BJ (cell line): ENCODE measurements at regions not wholly inside any gene's neighbourhood (a gene's known extent, or its start where the extent isn't known, plus 50 kb on each side); places are given as distances from the start of the nearest gene placed in this dataset.
A peak's percentile ranks its signal among the peaks of the same experiment; 100 is the strongest.
"Not testable (repeated sequence)": the region's sequence is repeated elsewhere in the genome, so short reads cannot be mapped to it uniquely, and the experiment has no call there.

Experiments used
- CTCF ChIA-PET: fragments of 350-600 bp; formaldehyde crosslinking; extraction: SDS; loops from one replicate; lab custom pipeline; 2021; ENCODE audit warnings: antibody characterized with exemption, inconsistent platforms; lab: Yijun Ruan, JAX
- POLR2A ChIA-PET: fragments of 300-600 bp; sonication (Branson Sonifier 250); formaldehyde crosslinking; extraction: SDS; loops from one replicate; lab custom pipeline; 2021; ENCODE audit warnings: antibody characterized with exemption; lab: Charles Lee
- DNase-seq: peaks from one replicate; pipeline ENCODE4 v3.0.0-alpha.2; 2011; ENCODE audit warnings: low read depth
- H3K27me3 ChIP-seq: 2 replicates; pipeline ENCODE4 v1.6.0; 2011; ENCODE audit warnings: low read length; ENCODE audit not compliant: control insufficient read depth, insufficient read depth
- H3K36me3 ChIP-seq: 2 replicates; pipeline ENCODE4 v1.5.1; 2011; ENCODE audit warnings: low read length; ENCODE audit not compliant: control insufficient read depth, insufficient read depth
- H3K4me3 ChIP-seq: 2 replicates; pipeline ENCODE4 v1.5.1; 2011; ENCODE audit warnings: low read depth, mild to moderate bottlenecking, control low read depth, low read length
- TF ChIP-seq, protein P1 (sequence below): IDR thresholded peaks from 2 replicates; pipeline ENCODE4 v1.5.1; 2011; ENCODE audit warnings: low read depth, mild to moderate bottlenecking, control low read depth, inconsistent platforms, low read length, moderate library complexity; ENCODE audit not compliant: insufficient read depth

DNA sequence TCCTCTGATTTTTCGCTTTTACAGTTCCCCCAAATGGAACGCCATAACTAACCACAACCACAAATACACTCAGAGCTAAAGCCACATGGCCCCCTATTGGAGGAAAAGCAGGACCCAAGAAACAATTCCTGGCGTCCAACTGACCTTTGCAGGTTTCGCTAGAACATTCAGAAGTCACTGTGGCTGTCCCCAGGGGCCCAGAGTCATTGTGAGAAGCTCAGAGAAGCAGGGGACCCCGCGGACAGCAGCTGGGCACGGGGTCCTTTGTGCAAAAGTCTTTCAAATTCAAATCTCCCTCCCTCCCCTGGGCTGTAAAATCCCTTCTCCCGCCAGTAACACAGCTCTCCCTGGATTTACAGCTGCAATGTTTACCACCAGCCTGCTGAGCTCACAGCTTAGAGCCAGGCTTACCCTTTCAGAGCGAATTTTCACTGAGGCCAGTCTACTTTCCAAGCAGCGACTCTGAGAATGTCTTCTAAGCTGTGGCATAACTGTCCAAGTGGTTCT, 214.8 kb downstream of the CRLF2 start:
- DNase-seq, result no peak
- H3K4me3 ChIP-seq, result no peak overlapping the region
- H3K36me3 ChIP-seq, result no peaks in the 10 kb centered on the region
- TF ChIP-seq, protein P1, sequence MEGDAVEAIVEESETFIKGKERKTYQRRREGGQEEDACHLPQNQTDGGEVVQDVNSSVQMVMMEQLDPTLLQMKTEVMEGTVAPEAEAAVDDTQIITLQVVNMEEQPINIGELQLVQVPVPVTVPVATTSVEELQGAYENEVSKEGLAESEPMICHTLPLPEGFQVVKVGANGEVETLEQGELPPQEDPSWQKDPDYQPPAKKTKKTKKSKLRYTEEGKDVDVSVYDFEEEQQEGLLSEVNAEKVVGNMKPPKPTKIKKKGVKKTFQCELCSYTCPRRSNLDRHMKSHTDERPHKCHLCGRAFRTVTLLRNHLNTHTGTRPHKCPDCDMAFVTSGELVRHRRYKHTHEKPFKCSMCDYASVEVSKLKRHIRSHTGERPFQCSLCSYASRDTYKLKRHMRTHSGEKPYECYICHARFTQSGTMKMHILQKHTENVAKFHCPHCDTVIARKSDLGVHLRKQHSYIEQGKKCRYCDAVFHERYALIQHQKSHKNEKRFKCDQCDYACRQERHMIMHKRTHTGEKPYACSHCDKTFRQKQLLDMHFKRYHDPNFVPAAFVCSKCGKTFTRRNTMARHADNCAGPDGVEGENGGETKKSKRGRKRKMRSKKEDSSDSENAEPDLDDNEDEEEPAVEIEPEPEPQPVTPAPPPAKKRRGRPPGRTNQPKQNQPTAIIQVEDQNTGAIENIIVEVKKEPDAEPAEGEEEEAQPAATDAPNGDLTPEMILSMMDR, result peak; percentile 9; the same call in 1 of the 2 replicates
- H3K27me3 ChIP-seq, result no peaks in the 10 kb centered on the region
- CTCF ChIA-PET, result no interaction called here
- POLR2A ChIA-PET, result no interaction called here

DNA sequence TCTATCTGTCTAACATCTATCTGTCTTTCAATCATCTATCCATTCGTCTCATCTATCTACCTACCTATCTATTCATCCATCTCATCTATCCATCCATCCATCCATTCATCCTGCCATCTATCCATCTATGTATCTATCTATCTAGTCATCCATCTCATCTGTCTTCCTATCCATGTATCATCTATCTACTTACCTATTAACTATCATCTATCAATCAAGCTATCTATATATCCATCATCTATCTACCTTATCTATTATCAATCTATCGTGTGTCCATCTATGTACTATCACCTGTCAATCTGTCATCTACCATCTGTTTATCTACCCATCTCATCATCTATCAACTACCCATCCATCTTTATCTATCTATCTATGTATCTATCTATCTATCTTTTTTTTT, 217.7 kb downstream of the CRLF2 start:
- CTCF ChIA-PET, result no interaction called here
- Histone ChIP-seq H3K4me3 (no peak overlapping the region), H3K27me3 (no peaks in the 10 kb centered on the region), H3K36me3 (no peaks in the 10 kb centered on the region)
- POLR2A ChIA-PET, result no interaction called here
- TF ChIP-seq, protein P1, result no peak
- DNase-seq, result no peak

DNA sequence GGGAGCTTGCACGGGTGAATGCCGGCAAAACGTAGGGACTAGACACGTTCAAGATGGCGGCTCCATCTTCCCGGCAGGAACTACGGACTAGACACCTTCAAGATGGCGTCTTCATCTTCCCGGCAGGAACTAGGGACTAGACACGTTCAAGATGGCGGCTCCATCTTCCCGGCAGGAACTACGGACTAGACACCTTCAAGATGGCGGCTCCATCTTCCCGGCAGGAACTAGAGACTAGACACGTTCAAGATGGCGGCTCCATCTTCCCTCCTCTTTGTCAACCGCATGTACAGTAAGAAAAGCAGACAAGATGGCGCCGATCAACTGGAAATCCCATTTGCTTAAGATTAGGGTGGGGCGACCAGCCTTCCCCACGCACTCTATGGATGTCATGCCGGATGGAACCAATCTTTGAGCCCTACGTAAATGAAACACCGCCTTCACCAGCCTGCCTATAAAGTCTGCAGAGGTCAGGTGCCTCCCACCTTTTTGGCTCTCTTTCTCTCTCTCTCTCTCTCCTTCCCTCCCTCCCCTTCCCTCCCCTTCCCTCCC, 222.4 kb downstream of the CRLF2 start:
- ChIA-PET CTCF (no interaction called here), POLR2A (no interaction called here)
- TF ChIP-seq, protein P1, result no peak
- H3K4me3 ChIP-seq, result peak overlapping the region; percentile 34
- H3K27me3 ChIP-seq, result no peaks in the 10 kb centered on the region
- DNase-seq, result peak; percentile 100
- no peaks in the 10 kb centered on the region for H3K36me3 ChIP-seq

DNA sequence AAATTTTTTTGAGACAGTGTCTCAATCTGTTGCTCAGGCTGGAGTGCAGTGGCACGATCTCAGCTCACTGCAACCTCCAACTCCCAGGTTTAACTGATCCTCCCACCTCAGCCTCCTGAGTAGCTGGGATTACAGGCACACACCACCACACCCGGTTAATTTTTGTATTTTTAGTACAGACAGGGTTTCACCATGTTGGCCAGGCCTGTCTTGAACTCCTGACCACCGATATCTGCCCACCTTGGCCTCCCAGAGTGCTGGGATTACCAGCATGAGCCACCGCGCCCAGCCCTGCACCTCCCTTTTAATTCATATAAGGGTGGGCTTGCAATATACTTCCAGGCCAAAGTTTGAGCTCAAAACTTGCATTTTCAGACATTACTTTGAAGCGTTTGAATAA, 223.9 kb downstream of the CRLF2 start:
- DNase-seq, H3K36me3 ChIP-seq, POLR2A ChIA-PET, H3K27me3 ChIP-seq, H3K4me3 ChIP-seq, CTCF ChIA-PET: not testable (repeated sequence)

DNA sequence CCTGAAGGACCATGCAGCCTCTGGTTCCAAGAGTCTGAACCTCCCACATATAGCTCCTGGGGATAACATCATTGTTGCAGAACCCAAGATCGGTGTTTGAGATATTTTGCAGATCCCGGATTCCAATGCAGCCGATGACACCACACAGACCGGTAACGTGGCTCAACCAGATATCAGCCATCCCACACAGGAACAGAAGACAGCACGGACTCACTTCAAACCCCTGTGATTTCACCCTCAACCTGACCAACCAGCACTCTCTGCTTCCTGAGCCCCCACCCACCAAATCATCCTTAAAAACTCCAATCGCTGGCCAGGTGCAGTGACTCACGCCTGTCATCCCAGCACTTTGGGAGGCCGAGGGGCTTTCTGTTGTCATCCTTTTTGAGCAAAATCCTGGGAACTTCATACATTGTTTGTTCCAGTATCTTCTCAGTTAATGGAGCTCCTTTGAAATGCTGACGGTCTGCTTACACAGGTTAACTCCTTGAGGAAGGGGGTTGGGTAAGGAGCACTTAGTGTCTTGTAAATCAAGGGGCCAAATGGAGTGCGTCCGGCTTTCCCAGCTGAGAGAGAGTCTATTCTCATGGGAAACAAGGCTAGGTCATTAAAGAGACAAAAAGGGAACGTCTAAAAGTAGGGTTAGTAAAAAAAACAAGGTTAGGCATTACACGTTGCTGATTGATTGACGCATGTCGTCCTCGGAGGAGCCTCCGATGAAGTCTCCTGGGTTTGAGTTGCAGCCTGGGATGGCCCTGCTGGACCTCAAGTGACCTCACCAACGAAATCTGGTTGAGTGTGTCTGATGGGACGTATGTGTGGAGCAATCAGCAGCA, 230.4 kb downstream of the CRLF2 start:
- CTCF ChIA-PET, result no interaction called here
- TF ChIP-seq, protein P1, result no peak
- POLR2A ChIA-PET, result no interaction called here
- DNase-seq, result no peak
- no peaks in the 10 kb centered on the region for H3K36me3 ChIP-seq
- H3K27me3 ChIP-seq, result no peaks in the 10 kb centered on the region
- no peak overlapping the region for H3K4me3 ChIP-seq
